ENCODE measurements at regions not wholly inside any gene's neighbourhood (a gene's known extent, or its start where the extent isn't known, plus 50 kb on each side); places are given as distances from the start of the nearest gene placed in this dataset.

DNA sequence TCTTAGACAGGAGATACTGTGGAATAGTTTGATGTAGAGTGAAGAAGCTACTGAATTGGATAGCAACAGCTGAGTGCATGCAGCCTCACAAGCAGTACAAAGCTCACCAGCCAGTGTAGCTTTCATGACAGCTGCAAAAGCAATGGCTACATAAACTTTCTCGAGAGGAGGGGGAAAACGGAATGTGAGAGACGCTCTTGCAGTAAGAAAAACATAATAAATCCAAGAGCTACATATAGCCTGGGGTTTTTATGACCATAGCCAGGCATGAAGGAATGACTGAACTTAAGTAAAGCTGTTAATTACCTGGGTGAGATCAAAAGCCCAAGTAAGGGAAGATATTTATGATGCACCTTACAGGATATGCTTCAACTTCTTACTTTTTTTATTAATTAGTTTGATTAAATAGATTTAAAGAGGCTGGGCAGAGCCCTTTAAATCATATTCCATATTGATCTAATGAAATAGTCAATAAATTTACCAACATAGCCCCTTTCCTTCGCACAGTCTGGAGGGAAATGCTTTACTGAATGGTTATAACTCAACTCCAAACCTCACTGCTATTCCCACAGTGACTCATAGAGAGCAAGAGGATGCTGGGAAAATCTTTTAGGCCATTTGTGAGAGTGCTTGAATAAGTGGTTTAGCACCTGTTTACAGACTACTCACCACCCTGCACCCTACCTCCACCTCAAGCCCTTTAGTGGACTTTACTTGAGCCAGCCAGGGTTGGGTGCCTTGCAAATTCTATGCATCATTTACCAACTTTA, 407.2 kb upstream of the CLINT1 start:
- no peak for TF ChIP-seq POLR2A (IDR thresholded peaks at IDR 0.05)
- TF ChIP-seq, protein P1, sequence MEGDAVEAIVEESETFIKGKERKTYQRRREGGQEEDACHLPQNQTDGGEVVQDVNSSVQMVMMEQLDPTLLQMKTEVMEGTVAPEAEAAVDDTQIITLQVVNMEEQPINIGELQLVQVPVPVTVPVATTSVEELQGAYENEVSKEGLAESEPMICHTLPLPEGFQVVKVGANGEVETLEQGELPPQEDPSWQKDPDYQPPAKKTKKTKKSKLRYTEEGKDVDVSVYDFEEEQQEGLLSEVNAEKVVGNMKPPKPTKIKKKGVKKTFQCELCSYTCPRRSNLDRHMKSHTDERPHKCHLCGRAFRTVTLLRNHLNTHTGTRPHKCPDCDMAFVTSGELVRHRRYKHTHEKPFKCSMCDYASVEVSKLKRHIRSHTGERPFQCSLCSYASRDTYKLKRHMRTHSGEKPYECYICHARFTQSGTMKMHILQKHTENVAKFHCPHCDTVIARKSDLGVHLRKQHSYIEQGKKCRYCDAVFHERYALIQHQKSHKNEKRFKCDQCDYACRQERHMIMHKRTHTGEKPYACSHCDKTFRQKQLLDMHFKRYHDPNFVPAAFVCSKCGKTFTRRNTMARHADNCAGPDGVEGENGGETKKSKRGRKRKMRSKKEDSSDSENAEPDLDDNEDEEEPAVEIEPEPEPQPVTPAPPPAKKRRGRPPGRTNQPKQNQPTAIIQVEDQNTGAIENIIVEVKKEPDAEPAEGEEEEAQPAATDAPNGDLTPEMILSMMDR (IDR thresholded peaks at IDR 0.05): no peak

All from adrenal gland (tissue), 5 donors.